Vagina (tissue), 2 donors: ENCODE measurements at regions not wholly inside any gene's neighbourhood (a gene's known extent, or its start where the extent isn't known, plus 50 kb on each side); places are given as distances from the start of the nearest gene placed in this dataset.

Source experiments
- POLR2AphosphoS5 ChIP-seq, 2 donors: sonication (generic); formaldehyde crosslinking; IDR thresholded peaks; one replicate each; pipeline ENCODE4 v1.9.0; 2017; ENCODE audit warnings: antibody characterized with exemption in 2 of 2, mild to moderate bottlenecking in 2 of 2, low read depth in 1 of 2; ENCODE audit not compliant: insufficient read depth in 1 of 2
- TF ChIP-seq, protein P1 (sequence below), 3 experiments: fragments of 450-650 bp in 2 of 3; fragments of 200-600 bp in 1 of 3; sonication (generic) in 1 of 3; IDR thresholded peaks; one replicate each; pipeline ENCODE4 v1.5.1; 2017 to 2019; ENCODE audit warnings: antibody characterized with exemption in 3 of 3, mild to moderate bottlenecking in 2 of 3, moderate library complexity in 2 of 3

DNA sequence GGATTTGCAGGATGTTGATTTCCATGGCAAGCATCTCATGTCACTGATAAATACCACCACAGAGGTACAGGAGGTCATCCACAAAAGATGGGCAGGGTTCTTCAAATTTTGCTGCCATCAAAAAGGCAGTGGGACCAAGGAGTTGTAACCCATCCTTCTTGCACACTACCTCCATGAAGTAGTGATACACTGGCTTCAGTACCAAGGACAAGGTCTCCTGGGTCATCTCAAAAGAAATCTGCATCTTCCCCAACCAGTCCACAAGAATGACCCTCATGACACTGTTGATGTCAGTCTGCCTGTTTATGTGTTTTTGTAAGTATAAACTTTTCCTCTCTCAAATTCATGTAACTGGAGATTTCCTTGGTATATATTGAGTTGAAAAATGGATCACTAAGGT is 298.2 kb downstream of the CDH9 start:
- TF ChIP-seq, protein P1, sequence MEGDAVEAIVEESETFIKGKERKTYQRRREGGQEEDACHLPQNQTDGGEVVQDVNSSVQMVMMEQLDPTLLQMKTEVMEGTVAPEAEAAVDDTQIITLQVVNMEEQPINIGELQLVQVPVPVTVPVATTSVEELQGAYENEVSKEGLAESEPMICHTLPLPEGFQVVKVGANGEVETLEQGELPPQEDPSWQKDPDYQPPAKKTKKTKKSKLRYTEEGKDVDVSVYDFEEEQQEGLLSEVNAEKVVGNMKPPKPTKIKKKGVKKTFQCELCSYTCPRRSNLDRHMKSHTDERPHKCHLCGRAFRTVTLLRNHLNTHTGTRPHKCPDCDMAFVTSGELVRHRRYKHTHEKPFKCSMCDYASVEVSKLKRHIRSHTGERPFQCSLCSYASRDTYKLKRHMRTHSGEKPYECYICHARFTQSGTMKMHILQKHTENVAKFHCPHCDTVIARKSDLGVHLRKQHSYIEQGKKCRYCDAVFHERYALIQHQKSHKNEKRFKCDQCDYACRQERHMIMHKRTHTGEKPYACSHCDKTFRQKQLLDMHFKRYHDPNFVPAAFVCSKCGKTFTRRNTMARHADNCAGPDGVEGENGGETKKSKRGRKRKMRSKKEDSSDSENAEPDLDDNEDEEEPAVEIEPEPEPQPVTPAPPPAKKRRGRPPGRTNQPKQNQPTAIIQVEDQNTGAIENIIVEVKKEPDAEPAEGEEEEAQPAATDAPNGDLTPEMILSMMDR (IDR thresholded peaks at IDR 0.05) = no peak
- no peak for TF ChIP-seq POLR2AphosphoS5 (IDR thresholded peaks at IDR 0.05; ENCODE audit: insufficient read depth in 1 of 2, low read depth in 1 of 2)
